GM23338 (cell line): ENCODE measurements at regions not wholly inside any gene's neighbourhood (a gene's known extent, or its start where the extent isn't known, plus 50 kb on each side); places are given as distances from the start of the nearest gene placed in this dataset.
A peak's percentile ranks its signal among the peaks of the same experiment; 100 is the strongest.

Experiments used
- ATAC-seq: fragments of 200-7000 bp; cut with Tn5 transposase; 3 replicates; pipeline ENCODE4 v1.9.1; 2020
- DNase-seq: peaks from one replicate; pipeline ENCODE4 v3.0.0-alpha.2; 2015; ENCODE audit warnings: low spot score
- H2AFZ ChIP-seq: fragments of 200-600 bp; sonication (generic); 2 replicates; pipeline ENCODE4 v1.8.0; 2016; ENCODE audit warnings: antibody characterized with exemption, mild to moderate bottlenecking, moderate library complexity
- H3F3A ChIP-seq: fragments of 200-600 bp; sonication (generic); replicated peaks from 2 replicates; pipeline ENCODE4 v1.8.0; 2017; ENCODE audit warnings: antibody characterized with exemption, mixed run types, low read depth
- H3K27ac ChIP-seq: fragments of 200-600 bp; sonication (generic); 2 replicates; pipeline ENCODE4 v1.6.1; 2016; ENCODE audit warnings: low read depth
- H3K27me3 ChIP-seq: fragments of 200-600 bp; sonication (generic); 2 replicates; pipeline ENCODE4 v1.8.0; 2016; ENCODE audit warnings: mild to moderate bottlenecking, mixed run types, moderate library complexity; ENCODE audit not compliant: insufficient read depth
- H3K36me3 ChIP-seq: fragments of 200-600 bp; sonication (generic); 2 replicates; pipeline ENCODE4 v1.8.0; 2016; ENCODE audit warnings: mild to moderate bottlenecking; ENCODE audit not compliant: insufficient read depth
- H3K4me1 ChIP-seq: fragments of 200-600 bp; sonication (generic); 2 replicates; pipeline ENCODE4 v1.8.0; 2016; ENCODE audit warnings: mild to moderate bottlenecking, moderate library complexity; ENCODE audit not compliant: insufficient read depth
- H3K4me2 ChIP-seq: fragments of 200-600 bp; sonication (generic); 2 replicates; pipeline ENCODE4 v1.7.1; 2017; ENCODE audit warnings: mixed run types
- H3K4me3 ChIP-seq: fragments of 200-600 bp; sonication (generic); 2 replicates; pipeline ENCODE4 v1.6.1; 2016; ENCODE audit warnings: mixed run types
- H3K79me2 ChIP-seq: fragments of 200-600 bp; sonication (generic); replicated peaks from 2 replicates; pipeline ENCODE4 v1.8.0; 2017; ENCODE audit warnings: mild to moderate bottlenecking; ENCODE audit not compliant: insufficient read depth
- H3K9me2 ChIP-seq: fragments of 200-600 bp; sonication (generic); 2 replicates; pipeline ENCODE4 v1.8.0; 2017; ENCODE audit not compliant: insufficient read depth
- H4K20me1 ChIP-seq: fragments of 200-600 bp; sonication (generic); replicated peaks from 2 replicates; pipeline ENCODE4 v1.8.0; 2017; ENCODE audit warnings: mild to moderate bottlenecking; ENCODE audit not compliant: insufficient read depth
- H3K27ac Mint-ChIP-seq: 2 replicates; pipeline ENCODE4 v1.8.0; 2020; ENCODE audit warnings: inconsistent platforms, mild to moderate bottlenecking, moderate library complexity, mixed read lengths
- H3K27me3 Mint-ChIP-seq: 3 replicates; pipeline ENCODE4 v1.8.0; 2022; ENCODE audit warnings: low read depth, mild to moderate bottlenecking, moderate library complexity, mixed read lengths, inconsistent platforms; ENCODE audit not compliant: insufficient read depth, poor library complexity
- H3K36me3 Mint-ChIP-seq: 3 replicates; pipeline ENCODE4 v1.8.0; 2021; ENCODE audit warnings: low read depth, mild to moderate bottlenecking, inconsistent platforms, moderate library complexity, mixed read lengths
- H3K4me1 Mint-ChIP-seq: 3 replicates; pipeline ENCODE4 v1.8.0; 2020; ENCODE audit warnings: mild to moderate bottlenecking, inconsistent platforms, mixed read lengths
- H3K4me3 Mint-ChIP-seq: 3 replicates; pipeline ENCODE4 v1.8.0; 2021; ENCODE audit warnings: moderate library complexity, mild to moderate bottlenecking, inconsistent platforms, mixed read lengths
- H3K9me3 Mint-ChIP-seq: 3 replicates; pipeline ENCODE4 v1.8.0; 2020; ENCODE audit warnings: moderate library complexity, mild to moderate bottlenecking, inconsistent platforms, mixed read lengths
- CTCF ChIP-seq, 2 experiments: fragments of 200-600 bp in 1 of 2; sonication (generic) in 1 of 2; conservative IDR thresholded peaks; 2 replicates each; pipeline versions ENCODE4 v1.5.1 to v1.6.1; 2016 to 2017; ENCODE audit warnings: antibody characterized with exemption in 2 of 2, low read depth in 2 of 2, mild to moderate bottlenecking in 2 of 2, moderate library complexity in 1 of 2
- EZH2phosphoT487 ChIP-seq: fragments of 200-600 bp; sonication (generic); IDR thresholded peaks from one replicate; pipeline ENCODE4 v1.8.1; 2018; ENCODE audit warnings: antibody characterized with exemption; ENCODE audit not compliant: unreplicated experiment
- JUNB ChIP-seq: IDR thresholded peaks from one replicate; pipeline ENCODE4 v1.6.1; 2016; ENCODE audit warnings: antibody characterized with exemption; ENCODE audit not compliant: unreplicated experiment
- NANOG ChIP-seq: IDR thresholded peaks from 2 replicates; pipeline ENCODE4 v1.6.1; 2016; ENCODE audit warnings: antibody characterized with exemption, borderline replicate concordance
- ZNF114 ChIP-seq: fragments of 250-450 bp; sonication (Bioruptor Pico); IDR thresholded peaks from 2 replicates; pipeline ENCODE4 v1.5.0; 2020; ENCODE audit warnings: mild to moderate bottlenecking, moderate library complexity
- TF ChIP-seq, protein P1 (sequence below): fragments of 250-450 bp; sonication (Bioruptor Pico); IDR thresholded peaks from 2 replicates; pipeline ENCODE4 v1.5.0; 2020; ENCODE audit warnings: mild to moderate bottlenecking, moderate library complexity

DNA sequence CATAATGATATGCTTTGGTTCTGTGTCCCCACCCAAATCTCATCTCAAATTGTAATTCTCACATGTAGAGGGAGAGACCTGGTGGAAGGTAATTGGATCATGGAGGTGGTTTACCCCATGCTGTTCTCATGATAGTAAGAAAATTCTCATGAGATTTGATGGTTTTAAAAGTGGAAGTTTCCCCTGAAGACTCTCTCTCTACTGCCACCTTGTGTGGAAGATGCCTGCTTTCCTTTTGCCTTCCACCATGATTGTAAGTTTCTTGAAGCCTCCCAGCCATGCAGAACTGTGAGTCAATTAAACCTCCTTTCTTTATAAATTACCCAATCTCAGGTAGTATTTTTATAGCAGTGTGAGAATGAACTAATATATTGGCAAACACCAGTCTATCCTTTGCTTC, 260.4 kb upstream of the PPFIA2 start:
- no peaks in the 10 kb centered on the region for H3F3A ChIP-seq
- H3K27ac Mint-ChIP-seq, result no peak overlapping the region
- no peak overlapping the region for H3K4me2 ChIP-seq
- no peak overlapping the region for H3K4me3 Mint-ChIP-seq
- no peak for ATAC-seq
- no peaks in the 10 kb centered on the region for H3K36me3 ChIP-seq
- no peak overlapping the region for H3K27ac ChIP-seq
- no peak overlapping the region for H3K4me3 ChIP-seq
- 0 out of 2 replicates have a peak overlapping the region, but pooled peaks have one; percentile 43 for H2AFZ ChIP-seq
- H3K27me3 ChIP-seq, result no peaks in the 10 kb centered on the region
- no peaks in the 10 kb centered on the region for H4K20me1 ChIP-seq
- peaks cover 16% of the 10 kb centered on the region; the same call in 2 of the 3 replicates for H3K9me3 Mint-ChIP-seq
- H3K4me1 ChIP-seq, result no peaks in the 10 kb centered on the region
- H3K36me3 Mint-ChIP-seq, result peaks cover 12% of the 10 kb centered on the region; the same call in 1 of the 3 replicates
- no peaks in the 10 kb centered on the region for H3K79me2 ChIP-seq
- H3K27me3 Mint-ChIP-seq, result no peaks in the 10 kb centered on the region
- H3K9me2 ChIP-seq, result 0 out of 2 replicates have a peak, but pooled peaks cover 3% of the 10 kb centered on the region
- TF ChIP-seq CTCF (conservative IDR thresholded peaks at IDR 0.05; ENCODE audit: low read depth in 2 of 2) (peak; percentile 61 to 62), EZH2phosphoT487 (no peak), NANOG (no peak), JUNB (no peak)
- H3K4me1 Mint-ChIP-seq, result no peaks in the 10 kb centered on the region
- DNase-seq, result peak; percentile 53

DNA sequence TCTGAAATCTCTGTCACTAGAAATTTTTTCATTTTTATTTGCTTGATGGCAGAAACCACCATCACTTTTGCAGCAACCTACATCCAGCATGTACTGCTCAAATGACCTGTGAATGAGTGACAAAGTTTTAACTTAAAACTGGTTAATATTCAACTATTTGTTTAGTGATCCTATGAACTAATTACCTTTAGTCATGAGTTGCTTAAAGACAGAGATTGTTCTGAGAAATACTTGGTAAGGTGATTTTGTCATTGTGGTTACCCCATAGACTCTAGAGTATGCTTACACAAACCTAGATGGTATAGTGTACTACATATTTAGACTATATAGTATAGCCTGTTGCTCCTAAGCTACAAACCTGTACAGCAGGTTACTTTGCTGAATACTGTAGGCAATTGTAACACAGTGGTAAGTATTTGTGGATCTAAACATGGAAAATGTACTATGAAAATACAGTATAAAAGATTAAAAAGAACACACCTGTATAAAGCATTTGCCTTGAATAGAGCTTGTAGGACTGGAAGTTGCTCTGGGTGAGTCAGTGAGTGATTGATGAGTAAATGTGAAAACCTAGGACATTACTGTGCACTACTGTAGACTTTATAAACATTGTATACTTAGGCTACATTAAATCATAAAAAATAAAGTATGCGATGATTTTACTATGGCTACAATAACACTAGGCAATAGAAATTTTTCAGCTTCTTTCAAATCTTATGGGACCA, 256.6 kb upstream of the PPFIA2 start:
- DNase-seq, result no peak
- H3K27ac Mint-ChIP-seq, result no peak overlapping the region
- peaks cover 16% of the 10 kb centered on the region; the same call in 2 of the 3 replicates for H3K9me3 Mint-ChIP-seq
- no peaks in the 10 kb centered on the region for H3K79me2 ChIP-seq
- no peaks in the 10 kb centered on the region for H3K4me1 ChIP-seq
- no peaks in the 10 kb centered on the region for H3K27me3 Mint-ChIP-seq
- no peaks in the 10 kb centered on the region for H3F3A ChIP-seq
- H3K4me3 ChIP-seq, result no peak overlapping the region
- ATAC-seq, result no peak
- H3K4me2 ChIP-seq, result no peak overlapping the region
- H3K27me3 ChIP-seq, result no peaks in the 10 kb centered on the region
- no peaks in the 10 kb centered on the region for H3K36me3 ChIP-seq
- no peak overlapping the region for H2AFZ ChIP-seq
- peaks cover 12% of the 10 kb centered on the region; the same call in 1 of the 3 replicates for H3K36me3 Mint-ChIP-seq
- no peak overlapping the region for H3K27ac ChIP-seq
- H3K9me2 ChIP-seq, result 0 out of 2 replicates have a peak, but pooled peaks cover 3% of the 10 kb centered on the region
- H3K4me1 Mint-ChIP-seq, result no peaks in the 10 kb centered on the region
- H3K4me3 Mint-ChIP-seq, result no peak overlapping the region
- no peaks in the 10 kb centered on the region for H4K20me1 ChIP-seq
- TF ChIP-seq EZH2phosphoT487, result no peak
- TF ChIP-seq CTCF (conservative IDR thresholded peaks at IDR 0.05; ENCODE audit: low read depth in 2 of 2), result no peak
- TF ChIP-seq, protein P1, sequence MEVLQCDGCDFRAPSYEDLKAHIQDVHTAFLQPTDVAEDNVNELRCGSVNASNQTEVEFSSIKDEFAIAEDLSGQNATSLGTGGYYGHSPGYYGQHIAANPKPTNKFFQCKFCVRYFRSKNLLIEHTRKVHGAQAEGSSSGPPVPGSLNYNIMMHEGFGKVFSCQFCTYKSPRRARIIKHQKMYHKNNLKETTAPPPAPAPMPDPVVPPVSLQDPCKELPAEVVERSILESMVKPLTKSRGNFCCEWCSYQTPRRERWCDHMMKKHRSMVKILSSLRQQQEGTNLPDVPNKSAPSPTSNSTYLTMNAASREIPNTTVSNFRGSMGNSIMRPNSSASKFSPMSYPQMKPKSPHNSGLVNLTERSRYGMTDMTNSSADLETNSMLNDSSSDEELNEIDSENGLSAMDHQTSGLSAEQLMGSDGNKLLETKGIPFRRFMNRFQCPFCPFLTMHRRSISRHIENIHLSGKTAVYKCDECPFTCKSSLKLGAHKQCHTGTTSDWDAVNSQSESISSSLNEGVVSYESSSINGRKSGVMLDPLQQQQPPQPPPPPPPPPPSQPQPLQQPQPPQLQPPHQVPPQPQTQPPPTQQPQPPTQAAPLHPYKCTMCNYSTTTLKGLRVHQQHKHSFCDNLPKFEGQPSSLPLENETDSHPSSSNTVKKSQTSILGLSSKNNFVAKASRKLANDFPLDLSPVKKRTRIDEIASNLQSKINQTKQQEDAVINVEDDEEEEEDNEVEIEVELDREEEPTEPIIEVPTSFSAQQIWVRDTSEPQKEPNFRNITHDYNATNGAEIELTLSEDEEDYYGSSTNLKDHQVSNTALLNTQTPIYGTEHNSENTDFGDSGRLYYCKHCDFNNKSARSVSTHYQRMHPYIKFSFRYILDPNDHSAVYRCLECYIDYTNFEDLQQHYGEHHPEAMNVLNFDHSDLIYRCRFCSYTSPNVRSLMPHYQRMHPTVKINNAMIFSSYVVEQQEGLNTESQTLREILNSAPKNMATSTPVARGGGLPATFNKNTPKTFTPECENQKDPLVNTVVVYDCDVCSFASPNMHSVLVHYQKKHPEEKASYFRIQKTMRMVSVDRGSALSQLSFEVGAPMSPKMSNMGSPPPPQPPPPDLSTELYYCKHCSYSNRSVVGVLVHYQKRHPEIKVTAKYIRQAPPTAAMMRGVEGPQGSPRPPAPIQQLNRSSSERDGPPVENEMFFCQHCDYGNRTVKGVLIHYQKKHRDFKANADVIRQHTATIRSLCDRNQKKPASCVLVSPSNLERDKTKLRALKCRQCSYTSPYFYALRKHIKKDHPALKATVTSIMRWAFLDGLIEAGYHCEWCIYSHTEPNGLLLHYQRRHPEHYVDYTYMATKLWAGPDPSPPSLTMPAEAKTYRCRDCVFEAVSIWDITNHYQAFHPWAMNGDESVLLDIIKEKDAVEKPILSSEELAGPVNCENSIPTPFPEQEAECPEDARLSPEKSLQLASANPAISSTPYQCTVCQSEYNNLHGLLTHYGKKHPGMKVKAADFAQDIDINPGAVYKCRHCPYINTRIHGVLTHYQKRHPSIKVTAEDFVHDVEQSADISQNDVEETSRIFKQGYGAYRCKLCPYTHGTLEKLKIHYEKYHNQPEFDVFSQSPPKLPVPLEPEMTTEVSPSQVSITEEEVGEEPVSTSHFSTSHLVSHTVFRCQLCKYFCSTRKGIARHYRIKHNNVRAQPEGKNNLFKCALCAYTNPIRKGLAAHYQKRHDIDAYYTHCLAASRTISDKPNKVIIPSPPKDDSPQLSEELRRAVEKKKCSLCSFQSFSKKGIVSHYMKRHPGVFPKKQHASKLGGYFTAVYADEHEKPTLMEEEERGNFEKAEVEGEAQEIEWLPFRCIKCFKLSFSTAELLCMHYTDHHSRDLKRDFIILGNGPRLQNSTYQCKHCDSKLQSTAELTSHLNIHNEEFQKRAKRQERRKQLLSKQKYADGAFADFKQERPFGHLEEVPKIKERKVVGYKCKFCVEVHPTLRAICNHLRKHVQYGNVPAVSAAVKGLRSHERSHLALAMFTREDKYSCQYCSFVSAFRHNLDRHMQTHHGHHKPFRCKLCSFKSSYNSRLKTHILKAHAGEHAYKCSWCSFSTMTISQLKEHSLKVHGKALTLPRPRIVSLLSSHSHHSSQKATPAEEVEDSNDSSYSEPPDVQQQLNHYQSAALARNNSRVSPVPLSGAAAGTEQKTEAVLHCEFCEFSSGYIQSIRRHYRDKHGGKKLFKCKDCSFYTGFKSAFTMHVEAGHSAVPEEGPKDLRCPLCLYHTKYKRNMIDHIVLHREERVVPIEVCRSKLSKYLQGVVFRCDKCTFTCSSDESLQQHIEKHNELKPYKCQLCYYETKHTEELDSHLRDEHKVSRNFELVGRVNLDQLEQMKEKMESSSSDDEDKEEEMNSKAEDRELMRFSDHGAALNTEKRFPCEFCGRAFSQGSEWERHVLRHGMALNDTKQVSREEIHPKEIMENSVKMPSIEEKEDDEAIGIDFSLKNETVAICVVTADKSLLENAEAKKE (CRISPR knock-in tag), result no peak
- no peak for TF ChIP-seq ZNF114 (CRISPR knock-in tag)
- no peak for TF ChIP-seq JUNB
- TF ChIP-seq NANOG, result no peak
